ENCODE measurements at regions not wholly inside any gene's neighbourhood (a gene's known extent, or its start where the extent isn't known, plus 50 kb on each side); places are given as distances from the start of the nearest gene placed in this dataset.

- H3K4me1 ChIP-seq (ENCODE audit: insufficient read depth, poor library complexity, severe bottlenecking), result no peaks in the 10 kb centered on the region
- H3K36me3 ChIP-seq (ENCODE audit: low read depth), result no peaks in the 10 kb centered on the region
- H3K27me3 ChIP-seq (ENCODE audit: insufficient read depth, poor library complexity, severe bottlenecking), result no peaks in the 10 kb centered on the region
- H3K27ac ChIP-seq (ENCODE audit: poor library complexity, severe bottlenecking), result no peak overlapping the region
- no peak overlapping the region for H3K4me3 ChIP-seq (ENCODE audit: severe bottlenecking)
- ATAC-seq (ENCODE audit: low read depth) (no peak), DNase-seq (ENCODE audit: low spot score) (no peak)
- no peaks in the 10 kb centered on the region for H3K9me3 ChIP-seq (ENCODE audit: severe bottlenecking)
- TF ChIP-seq CTCF (IDR thresholded peaks at IDR 0.05; ENCODE audit: poor library complexity, severe bottlenecking), result no peak
Observed at GRCh38 chr10:111131168-111131799, 54.5 kb downstream of the ADRA2A start.

DNA sequence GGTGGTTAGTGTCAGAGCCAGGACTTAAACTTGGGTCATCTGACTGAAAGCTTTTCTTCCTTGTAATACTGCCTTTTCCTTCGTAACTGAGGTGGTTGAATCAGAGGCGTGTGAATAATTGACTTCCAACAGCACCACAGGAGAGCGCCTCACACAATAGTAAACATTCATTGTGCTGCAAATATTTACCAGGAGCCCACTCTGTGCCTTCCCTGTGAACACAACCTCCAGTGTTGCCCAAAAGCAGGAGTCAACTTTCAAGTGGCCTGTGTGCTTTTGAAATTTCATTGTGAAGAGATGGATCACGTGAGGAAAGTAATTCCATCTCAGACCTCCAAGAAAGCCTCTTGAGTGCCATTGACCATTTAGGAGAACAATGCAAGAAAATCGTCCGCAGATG, 60.2 kb downstream of the ADRA2A start:
- no peaks in the 10 kb centered on the region for H3K36me3 ChIP-seq (ENCODE audit: low read depth)
- H3K9me3 ChIP-seq (ENCODE audit: severe bottlenecking), result no peaks in the 10 kb centered on the region
- no peaks in the 10 kb centered on the region for H3K27me3 ChIP-seq (ENCODE audit: insufficient read depth, poor library complexity, severe bottlenecking)
- ATAC-seq (ENCODE audit: low read depth), result no peak
- no peak for TF ChIP-seq CTCF (IDR thresholded peaks at IDR 0.05; ENCODE audit: poor library complexity, severe bottlenecking)
- H3K4me1 ChIP-seq (ENCODE audit: insufficient read depth, poor library complexity, severe bottlenecking), result no peaks in the 10 kb centered on the region
- H3K27ac ChIP-seq (ENCODE audit: poor library complexity, severe bottlenecking), result no peak overlapping the region
- no peak overlapping the region for H3K4me3 ChIP-seq (ENCODE audit: severe bottlenecking)
- DNase-seq (ENCODE audit: low spot score), result no peak

DNA sequence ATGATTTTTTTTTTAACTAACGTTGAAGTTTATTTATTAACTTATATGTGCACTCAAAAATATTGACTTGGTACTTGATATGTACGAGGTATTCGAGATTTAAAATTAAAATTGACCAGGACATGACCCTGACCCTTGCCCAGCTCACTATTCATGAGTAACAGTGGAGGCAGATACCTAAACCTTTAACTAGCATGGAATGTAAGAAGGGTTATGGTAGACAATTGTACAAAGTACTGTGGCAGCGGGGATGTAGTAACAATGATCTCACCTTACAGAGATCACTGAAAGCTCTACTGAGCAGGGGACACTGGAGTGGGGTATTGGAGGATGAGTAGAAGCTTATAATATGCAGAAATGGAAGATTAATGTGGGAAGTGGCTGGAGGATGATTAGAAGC, 60.8 kb downstream of the ADRA2A start:
- H3K27ac ChIP-seq (ENCODE audit: poor library complexity, severe bottlenecking), result no peak overlapping the region
- H3K4me3 ChIP-seq (ENCODE audit: severe bottlenecking), result no peak overlapping the region
- H3K9me3 ChIP-seq (ENCODE audit: severe bottlenecking), result no peaks in the 10 kb centered on the region
- H3K36me3 ChIP-seq (ENCODE audit: low read depth), result no peaks in the 10 kb centered on the region
- H3K4me1 ChIP-seq (ENCODE audit: insufficient read depth, poor library complexity, severe bottlenecking), result no peaks in the 10 kb centered on the region
- no peak for TF ChIP-seq CTCF (IDR thresholded peaks at IDR 0.05; ENCODE audit: poor library complexity, severe bottlenecking)
- DNase-seq (ENCODE audit: low spot score) (no peak), ATAC-seq (ENCODE audit: low read depth) (no peak)
- no peaks in the 10 kb centered on the region for H3K27me3 ChIP-seq (ENCODE audit: insufficient read depth, poor library complexity, severe bottlenecking)

DNA sequence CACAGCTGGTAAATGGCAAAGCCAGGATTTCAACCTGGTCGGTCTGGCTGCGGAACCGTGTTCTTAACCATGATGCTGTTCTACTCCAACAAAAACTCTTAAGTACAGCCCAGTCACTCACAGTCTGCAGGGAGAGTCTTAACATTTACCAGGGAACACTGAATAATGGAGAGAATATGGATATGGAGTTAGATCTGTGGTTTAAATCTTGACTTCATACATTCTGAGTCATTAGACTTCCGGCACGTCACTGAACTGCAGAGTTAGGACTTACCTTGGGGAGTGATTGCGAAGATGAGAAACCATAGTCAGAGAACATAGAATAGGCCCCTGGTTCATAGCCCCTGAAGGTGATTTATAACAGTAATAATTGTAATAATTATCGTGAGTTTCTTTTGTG, 61.7 kb downstream of the ADRA2A start:
- TF ChIP-seq CTCF (IDR thresholded peaks at IDR 0.05; ENCODE audit: poor library complexity, severe bottlenecking), result no peak
- ATAC-seq (ENCODE audit: low read depth) (no peak), DNase-seq (ENCODE audit: low spot score) (no peak)
- H3K9me3 ChIP-seq (ENCODE audit: severe bottlenecking), result no peaks in the 10 kb centered on the region
- H3K36me3 ChIP-seq (ENCODE audit: low read depth), result no peaks in the 10 kb centered on the region
- no peak overlapping the region for H3K4me3 ChIP-seq (ENCODE audit: severe bottlenecking)
- H3K4me1 ChIP-seq (ENCODE audit: insufficient read depth, poor library complexity, severe bottlenecking), result no peaks in the 10 kb centered on the region
- H3K27me3 ChIP-seq (ENCODE audit: insufficient read depth, poor library complexity, severe bottlenecking), result no peaks in the 10 kb centered on the region
- H3K27ac ChIP-seq (ENCODE audit: poor library complexity, severe bottlenecking), result no peak overlapping the region

DNA sequence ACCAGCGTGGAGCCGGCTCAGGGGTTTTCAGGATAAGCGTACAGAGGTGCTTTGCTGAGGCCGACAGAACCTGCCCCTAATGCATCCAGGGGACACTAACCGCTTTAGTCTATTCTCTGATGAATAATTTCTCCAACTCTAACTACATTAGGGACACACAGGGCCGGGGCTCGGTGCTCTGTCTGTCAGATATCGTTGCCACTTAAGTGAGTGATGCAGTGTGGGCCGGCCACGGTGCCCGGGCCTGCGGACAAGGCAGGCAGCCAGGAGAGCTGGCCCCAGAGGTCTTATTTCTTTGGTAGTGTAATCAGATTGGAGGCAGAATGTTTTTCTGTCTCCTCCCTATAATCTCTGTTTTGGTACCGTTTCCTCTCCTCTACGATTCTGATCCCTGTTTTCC, 62.7 kb downstream of the ADRA2A start:
- no peak for DNase-seq (ENCODE audit: low spot score)
- TF ChIP-seq CTCF (IDR thresholded peaks at IDR 0.05; ENCODE audit: poor library complexity, severe bottlenecking), result no peak
- Histone ChIP-seq H3K36me3 (ENCODE audit: low read depth) (no peaks in the 10 kb centered on the region), H3K27ac (ENCODE audit: poor library complexity, severe bottlenecking) (no peak overlapping the region), H3K9me3 (ENCODE audit: severe bottlenecking) (no peaks in the 10 kb centered on the region), H3K27me3 (ENCODE audit: insufficient read depth, poor library complexity, severe bottlenecking) (no peaks in the 10 kb centered on the region), H3K4me1 (ENCODE audit: insufficient read depth, poor library complexity, severe bottlenecking) (no peaks in the 10 kb centered on the region), H3K4me3 (ENCODE audit: severe bottlenecking) (no peak overlapping the region)
- ATAC-seq (ENCODE audit: low read depth), result no peak

All from RWPE2 (cell line).